ENCODE measurements at regions not wholly inside any gene's neighbourhood (a gene's known extent, or its start where the extent isn't known, plus 50 kb on each side); places are given as distances from the start of the nearest gene placed in this dataset.

DNA sequence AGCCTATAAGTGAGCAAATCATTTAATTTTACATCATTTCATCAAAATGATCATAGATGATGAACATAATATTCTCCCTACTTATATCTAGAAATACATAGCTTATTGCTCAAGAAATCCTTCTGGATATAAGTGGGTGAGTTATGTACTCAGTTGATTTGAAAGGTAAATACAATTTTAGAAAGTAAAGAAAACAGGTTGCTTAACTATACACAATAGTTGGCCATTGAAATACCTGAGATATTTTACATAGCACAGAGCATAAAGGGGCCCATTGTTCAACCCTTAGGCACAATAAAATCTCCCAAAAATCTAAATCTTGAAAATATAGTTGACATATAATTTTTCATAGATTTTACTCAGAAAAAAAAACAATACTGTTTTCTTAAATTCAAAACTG lies 782.0 kb upstream of the KLHL1 start:
- in situ Hi-C loops (cut with HindIII; ENCODE audit: low pct_unique_long_range_greater_than_20kb, low sequenced_read_pairs), result no loop called here
- no peak for DNase-seq (ENCODE audit: low read depth)

DNA sequence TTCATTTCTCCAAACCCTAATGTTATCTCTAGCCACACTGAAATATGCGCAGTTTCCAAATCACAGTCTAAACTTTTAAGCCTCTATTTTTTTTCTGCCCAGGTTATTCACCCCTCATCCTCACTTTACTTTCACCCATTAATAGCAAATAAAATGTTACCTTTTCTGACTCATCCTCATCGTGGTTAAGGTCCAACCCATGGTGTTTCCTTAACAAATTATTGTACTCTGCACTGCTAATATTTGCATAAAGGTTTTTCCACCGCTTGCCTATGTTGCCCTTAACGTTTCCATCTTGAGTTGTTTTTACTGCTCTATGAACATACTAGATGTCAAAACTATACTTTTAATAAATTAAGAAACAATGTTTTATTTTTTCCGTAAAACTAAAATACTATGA lies 780.9 kb upstream of the KLHL1 start:
- DNase-seq (ENCODE audit: low read depth), result no peak
- in situ Hi-C loops (cut with HindIII; ENCODE audit: low pct_unique_long_range_greater_than_20kb, low sequenced_read_pairs), result no loop called here

DNA sequence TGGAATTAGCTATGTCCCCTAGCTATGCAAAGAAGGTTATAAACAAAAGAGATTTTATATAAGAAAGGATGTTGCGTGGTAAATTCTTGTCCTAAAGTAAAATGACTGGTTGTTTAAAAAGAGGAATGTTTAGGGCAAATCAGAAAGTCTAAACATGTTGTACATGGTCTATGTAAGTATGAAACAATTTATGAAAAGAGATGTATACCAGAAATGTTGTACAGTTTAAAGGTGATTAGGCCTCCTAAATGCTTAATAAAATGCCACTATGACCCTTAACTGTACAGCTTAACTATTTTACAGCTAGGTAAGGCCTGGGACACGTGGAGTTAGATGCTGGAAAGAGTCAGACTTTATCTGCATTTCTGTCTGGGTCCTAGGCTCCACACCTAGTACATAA lies 775.9 kb upstream of the KLHL1 start:
- DNase-seq (ENCODE audit: low read depth), result no peak

DNA sequence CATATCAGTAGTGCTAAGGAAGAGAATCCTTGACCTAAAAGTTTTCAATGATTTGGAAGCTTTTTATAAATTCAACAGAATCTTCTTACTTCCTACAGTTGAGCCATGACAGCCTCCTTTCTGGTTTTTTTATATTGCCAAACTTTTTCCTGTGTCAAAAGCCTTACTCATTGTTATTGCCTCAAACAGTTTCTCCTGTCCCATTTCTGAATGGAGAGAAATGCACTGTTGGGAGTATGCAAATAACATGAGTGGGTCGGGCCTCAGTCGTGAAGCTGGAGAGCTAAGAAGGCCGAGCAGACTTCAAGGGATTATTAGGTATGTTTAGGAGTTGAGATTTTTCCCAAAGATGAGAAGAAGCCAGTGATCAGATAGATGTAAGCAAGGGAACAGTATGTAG lies 766.4 kb upstream of the KLHL1 start:
- no peak for DNase-seq (ENCODE audit: low read depth)
- in situ Hi-C loops (cut with HindIII; ENCODE audit: low pct_unique_long_range_greater_than_20kb, low sequenced_read_pairs), result no loop called here

More for the DNA sequence above, 775.9 kb upstream of the KLHL1 start:
- in situ Hi-C loops (cut with HindIII; ENCODE audit: low pct_unique_long_range_greater_than_20kb, low sequenced_read_pairs), result no loop called here

GRCh38 chr13:70864731-70865130 lies 756.5 kb upstream of the KLHL1 start:
- in situ Hi-C loops (cut with HindIII; ENCODE audit: low pct_unique_long_range_greater_than_20kb, low sequenced_read_pairs), result no loop called here
- no peak for DNase-seq (ENCODE audit: low read depth)

GRCh38 chr13:70856711-70857110 lies 748.5 kb upstream of the KLHL1 start:
- in situ Hi-C loops (cut with HindIII; ENCODE audit: low pct_unique_long_range_greater_than_20kb, low sequenced_read_pairs), result no loop called here

GRCh38 chr13:70856025-70856424 lies 747.8 kb upstream of the KLHL1 start:
- in situ Hi-C loops (cut with HindIII; ENCODE audit: low pct_unique_long_range_greater_than_20kb, low sequenced_read_pairs), result no loop called here
- DNase-seq (ENCODE audit: low read depth), result no peak

More at GRCh38 chr13:70856711-70857110, 748.5 kb upstream of the KLHL1 start:
- DNase-seq (ENCODE audit: low read depth), result no peak

DNA sequence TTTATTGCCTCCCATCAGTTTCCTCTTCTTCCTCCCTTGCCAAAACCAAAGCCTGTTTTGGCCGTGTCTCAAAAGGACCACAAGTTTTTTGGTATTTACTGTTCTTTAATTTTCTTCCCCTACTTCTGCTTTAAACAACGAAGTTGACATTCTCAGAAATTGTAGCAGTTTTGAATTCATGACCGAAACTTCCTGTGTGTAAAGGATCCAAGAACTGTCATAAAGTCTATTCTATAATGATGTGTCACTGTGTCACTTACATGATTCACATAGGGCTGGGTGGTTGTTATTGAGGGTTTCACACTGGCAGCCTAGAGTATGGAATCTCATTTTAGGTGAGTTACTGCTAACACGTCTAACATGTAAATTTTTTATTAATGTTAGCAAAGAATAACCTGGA lies 741.0 kb upstream of the KLHL1 start:
- in situ Hi-C loops (cut with HindIII; ENCODE audit: low pct_unique_long_range_greater_than_20kb, low sequenced_read_pairs), result no loop called here
- DNase-seq (ENCODE audit: low read depth), result no peak

GRCh38 chr13:70844391-70845108 lies 736.3 kb upstream of the KLHL1 start:
- in situ Hi-C loops (cut with HindIII; ENCODE audit: low pct_unique_long_range_greater_than_20kb, low sequenced_read_pairs), result no loop called here
- no peak for DNase-seq (ENCODE audit: low read depth)

DNA sequence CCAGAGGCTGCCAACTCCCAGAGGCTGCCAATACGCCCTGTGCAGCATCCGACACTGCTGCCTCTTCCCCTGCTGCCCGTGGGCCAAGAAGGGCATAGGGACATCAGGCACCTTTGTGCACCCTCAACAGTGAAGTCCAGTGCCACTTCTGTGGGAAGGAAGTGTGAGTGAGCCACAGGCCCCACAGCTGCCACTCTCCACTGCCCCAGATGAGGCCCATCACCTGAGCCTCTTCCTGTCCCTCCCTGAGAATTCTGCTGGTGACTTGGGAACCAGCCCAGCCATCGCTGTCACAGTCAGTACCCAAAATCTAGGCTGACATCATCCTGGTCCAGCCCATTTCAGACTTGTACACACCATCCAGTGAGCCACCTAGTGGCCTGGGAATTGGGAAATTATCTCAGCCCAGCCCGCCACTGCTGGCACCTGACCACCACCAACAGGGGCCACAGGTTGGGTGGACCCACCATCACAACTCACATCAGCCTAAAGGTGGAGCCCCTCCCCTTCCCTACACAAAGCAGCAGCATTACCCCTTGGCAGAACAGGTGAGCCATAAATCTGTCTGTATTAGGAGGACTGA lies 733.9 kb upstream of the KLHL1 start:
- in situ Hi-C loops (cut with HindIII; ENCODE audit: low pct_unique_long_range_greater_than_20kb, low sequenced_read_pairs), result no loop called here
- no peak for DNase-seq (ENCODE audit: low read depth)

- DNase-seq (ENCODE audit: low read depth), result no peak
- in situ Hi-C loops (cut with HindIII; ENCODE audit: low pct_unique_long_range_greater_than_20kb, low sequenced_read_pairs), result no loop called here
These were observed 733.2 kb upstream of the KLHL1 start for GRCh38 chr13:70841240-70842061.

GRCh38 chr13:70835371-70835770 lies 727.1 kb upstream of the KLHL1 start:
- in situ Hi-C loops (cut with HindIII; ENCODE audit: low pct_unique_long_range_greater_than_20kb, low sequenced_read_pairs), result no loop called here
- DNase-seq (ENCODE audit: low read depth), result no peak

DNA sequence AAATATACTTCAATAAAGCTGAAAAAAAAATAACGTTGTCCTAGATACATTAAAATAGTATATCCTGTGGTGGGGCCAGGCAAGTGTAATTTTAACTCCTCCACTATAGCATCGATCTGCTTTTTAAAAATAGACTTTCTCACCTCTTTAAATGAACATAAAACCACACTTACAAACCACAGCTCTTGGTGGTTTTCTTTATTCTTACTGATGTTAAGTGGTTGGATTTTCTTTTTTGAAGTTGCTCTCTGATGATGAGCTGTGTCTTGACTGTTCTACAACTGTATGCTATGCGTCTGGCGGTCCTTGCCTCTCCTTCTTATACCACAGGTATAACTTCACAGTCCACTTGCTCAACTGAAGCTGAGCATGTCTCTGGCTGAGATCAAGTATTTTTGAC lies 721.5 kb upstream of the KLHL1 start:
- DNase-seq (ENCODE audit: low read depth), result no peak
- in situ Hi-C loops (cut with HindIII; ENCODE audit: low pct_unique_long_range_greater_than_20kb, low sequenced_read_pairs), result no loop called here

DNA sequence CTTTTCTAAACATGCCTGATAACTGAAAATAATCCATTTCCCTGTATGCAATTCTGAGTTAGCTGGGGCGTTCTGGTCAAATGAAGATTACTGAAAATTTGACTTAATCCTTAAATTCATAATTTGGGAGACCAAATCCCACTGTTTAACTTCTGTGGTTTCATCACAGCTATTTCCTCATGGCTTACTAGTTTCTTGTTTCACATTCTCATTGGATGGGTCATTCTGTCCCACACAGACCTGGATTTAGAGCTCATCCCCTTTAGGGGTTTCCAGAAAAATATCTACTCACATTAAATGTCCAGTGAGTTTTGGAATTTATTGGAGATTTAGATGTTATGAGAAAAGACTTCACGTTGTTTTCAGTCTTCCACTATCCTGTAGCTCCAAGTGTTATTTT lies 709.3 kb upstream of the KLHL1 start:
- no peak for DNase-seq (ENCODE audit: low read depth)
- in situ Hi-C loops (cut with HindIII; ENCODE audit: low pct_unique_long_range_greater_than_20kb, low sequenced_read_pairs), result no loop called here

DNA sequence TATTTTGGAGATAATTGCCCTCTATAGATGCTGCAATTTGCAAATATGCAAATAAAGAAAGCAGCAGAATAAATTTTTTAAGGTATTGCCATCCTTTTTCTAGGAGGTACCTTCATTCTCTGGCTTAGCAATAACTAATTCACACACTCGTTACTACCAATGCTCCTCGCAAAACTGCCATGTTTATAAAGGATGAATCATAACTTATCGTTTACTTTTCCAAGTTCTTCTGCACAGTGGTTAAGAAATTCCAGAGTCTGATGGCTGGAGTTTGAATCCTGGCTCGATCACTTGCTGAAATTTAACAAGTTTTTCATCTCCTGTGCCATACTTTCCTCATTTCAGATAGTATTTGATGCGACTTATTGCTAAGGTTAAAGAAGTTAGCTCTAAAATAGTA lies 708.6 kb upstream of the KLHL1 start:
- no peak for DNase-seq (ENCODE audit: low read depth)
- in situ Hi-C loops (cut with HindIII; ENCODE audit: low pct_unique_long_range_greater_than_20kb, low sequenced_read_pairs), result no loop called here

DNA sequence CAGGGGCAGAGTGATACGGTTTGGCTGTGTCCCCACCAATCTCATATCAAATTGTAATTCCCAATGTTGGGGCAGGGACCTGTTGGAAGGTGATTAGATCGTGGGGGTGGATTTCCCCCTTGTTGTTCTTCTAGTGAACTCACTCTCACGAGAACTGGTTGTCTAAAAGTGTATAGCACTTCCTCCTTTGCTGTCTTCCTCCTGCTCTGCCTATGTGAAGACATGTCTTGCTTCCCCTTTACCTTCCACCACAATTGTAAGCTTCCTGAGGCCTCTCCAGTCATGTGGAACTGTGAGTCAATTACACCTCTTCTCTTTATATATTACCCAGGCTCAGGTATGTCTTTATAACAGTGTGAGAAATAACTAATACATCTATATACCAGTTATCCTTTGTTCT lies 706.4 kb upstream of the KLHL1 start:
- in situ Hi-C loops (cut with HindIII; ENCODE audit: low pct_unique_long_range_greater_than_20kb, low sequenced_read_pairs), result no loop called here
- DNase-seq (ENCODE audit: low read depth), result no peak

DNA sequence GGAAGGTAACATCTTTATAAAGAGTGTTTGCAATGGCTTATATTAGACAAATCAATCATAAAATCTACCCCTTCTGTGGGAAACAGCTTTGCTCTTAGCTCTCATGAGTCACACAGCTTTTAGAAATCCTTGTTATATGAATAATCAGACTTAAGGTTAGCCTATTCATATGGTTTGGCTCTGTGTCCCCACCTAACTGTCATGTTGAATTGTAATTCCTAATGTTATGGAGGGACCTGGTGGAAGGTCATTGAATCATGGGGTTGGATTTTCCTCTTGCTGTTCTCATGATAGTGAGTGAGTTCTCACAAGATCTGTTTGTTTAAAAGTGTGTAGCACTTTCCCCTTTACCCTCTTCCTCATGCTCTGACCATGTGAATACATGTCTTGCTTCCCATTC lies 704.2 kb upstream of the KLHL1 start:
- DNase-seq (ENCODE audit: low read depth), result no peak
- in situ Hi-C loops (cut with HindIII; ENCODE audit: low pct_unique_long_range_greater_than_20kb, low sequenced_read_pairs), result no loop called here

GRCh38 chr13:70809588-70809987 lies 701.3 kb upstream of the KLHL1 start:
- in situ Hi-C loops (cut with HindIII; ENCODE audit: low pct_unique_long_range_greater_than_20kb, low sequenced_read_pairs), result no loop called here
- DNase-seq (ENCODE audit: low read depth), result no peak

GRCh38 chr13:70798385-70798784 lies 690.1 kb upstream of the KLHL1 start:
- in situ Hi-C loops (cut with HindIII; ENCODE audit: low pct_unique_long_range_greater_than_20kb, low sequenced_read_pairs), result no loop called here
- DNase-seq (ENCODE audit: low read depth), result no peak

All from Caki2 (cell line).